ENCODE measurements at regions not wholly inside any gene's neighbourhood (a gene's known extent, or its start where the extent isn't known, plus 50 kb on each side); places are given as distances from the start of the nearest gene placed in this dataset.

DNA sequence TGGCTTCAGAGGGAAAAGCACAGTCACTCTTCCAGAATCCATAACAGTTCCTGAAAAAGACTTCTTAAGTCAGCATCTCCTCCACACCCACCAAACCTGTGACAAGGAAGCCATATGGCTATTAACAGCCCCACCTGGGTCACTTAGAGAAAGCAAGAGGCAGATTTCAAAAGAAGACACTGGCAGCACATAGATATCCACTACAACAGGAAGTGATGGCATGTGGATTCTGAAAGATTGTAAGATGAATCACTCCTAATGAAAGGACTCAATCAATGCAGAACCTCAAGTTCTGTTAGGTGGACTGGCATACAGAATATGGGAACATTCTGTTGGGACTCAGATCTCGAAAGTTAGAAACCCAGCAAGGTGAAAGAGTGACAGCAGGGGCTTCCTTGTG is 365.9 kb downstream of the TGFB2 start:
- WGBS (ENCODE audit: insufficient coverage, insufficient read length): no CpG with 5 or more reads among the region's 1 CpG
- Histone ChIP-seq H3K9me3 (ENCODE audit: control insufficient read depth, insufficient read depth, low read length) (no peaks in the 10 kb centered on the region), H3K4me3 (ENCODE audit: low read length) (no peak overlapping the region), H3K4me1 (ENCODE audit: control insufficient read depth, insufficient read depth, low read length) (no peaks in the 10 kb centered on the region), H3K27me3 (ENCODE audit: control insufficient read depth, insufficient read depth, low read length) (no peaks in the 10 kb centered on the region), H3K27ac (ENCODE audit: low read length) (no peak overlapping the region), H3K36me3 (ENCODE audit: control insufficient read depth, insufficient read depth, low read length) (no peaks in the 10 kb centered on the region)
- no peak for DNase-seq (ENCODE audit: low read depth, low spot score)

DNA sequence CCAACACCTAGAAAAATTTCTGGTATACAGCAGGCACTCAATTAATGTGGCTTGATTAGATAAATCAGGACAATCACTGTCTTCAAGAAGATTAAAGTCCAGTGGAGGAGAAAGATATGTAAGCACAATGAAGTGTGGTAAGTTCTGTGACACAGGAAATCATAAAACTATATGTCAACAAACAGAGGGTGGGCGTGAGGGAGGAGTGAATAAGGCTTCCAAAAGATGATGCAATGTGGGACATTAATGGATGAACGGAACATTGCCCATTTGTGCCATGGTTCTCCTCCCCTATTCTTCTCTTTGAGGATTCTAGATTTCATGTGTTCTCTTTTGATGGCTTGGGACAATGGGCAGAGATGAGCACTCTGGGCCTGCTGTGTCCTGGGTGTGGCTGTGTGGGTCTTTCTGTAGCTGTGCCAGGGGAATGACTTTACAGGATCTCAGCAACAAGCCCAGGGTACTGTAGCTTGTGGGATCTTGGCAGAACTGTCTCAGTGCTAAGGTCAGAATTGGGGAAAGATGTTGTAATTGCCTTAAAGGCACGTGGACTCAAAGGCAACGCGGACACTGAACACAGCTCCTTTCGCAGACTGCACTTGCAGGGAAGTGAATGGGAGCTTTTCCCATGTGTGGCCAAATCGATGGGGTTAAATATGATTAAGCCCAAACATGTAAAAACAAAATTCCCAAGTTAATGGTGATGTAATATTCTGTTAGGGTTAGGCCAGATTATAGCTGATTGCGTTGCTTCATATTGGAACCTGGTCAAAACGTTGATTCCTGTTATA is 366.9 kb downstream of the TGFB2 start:
- Histone ChIP-seq H3K4me3 (ENCODE audit: low read length) (no peak overlapping the region), H3K4me1 (ENCODE audit: control insufficient read depth, insufficient read depth, low read length) (no peaks in the 10 kb centered on the region), H3K9me3 (ENCODE audit: control insufficient read depth, insufficient read depth, low read length) (no peaks in the 10 kb centered on the region), H3K27me3 (ENCODE audit: control insufficient read depth, insufficient read depth, low read length) (no peaks in the 10 kb centered on the region), H3K27ac (ENCODE audit: low read length) (no peak overlapping the region), H3K36me3 (ENCODE audit: control insufficient read depth, insufficient read depth, low read length) (no peaks in the 10 kb centered on the region)
- DNase-seq (ENCODE audit: low read depth, low spot score): no peak
- WGBS (ENCODE audit: insufficient coverage, insufficient read length): no CpG with 5 or more reads among the region's 9 CpGs

DNA sequence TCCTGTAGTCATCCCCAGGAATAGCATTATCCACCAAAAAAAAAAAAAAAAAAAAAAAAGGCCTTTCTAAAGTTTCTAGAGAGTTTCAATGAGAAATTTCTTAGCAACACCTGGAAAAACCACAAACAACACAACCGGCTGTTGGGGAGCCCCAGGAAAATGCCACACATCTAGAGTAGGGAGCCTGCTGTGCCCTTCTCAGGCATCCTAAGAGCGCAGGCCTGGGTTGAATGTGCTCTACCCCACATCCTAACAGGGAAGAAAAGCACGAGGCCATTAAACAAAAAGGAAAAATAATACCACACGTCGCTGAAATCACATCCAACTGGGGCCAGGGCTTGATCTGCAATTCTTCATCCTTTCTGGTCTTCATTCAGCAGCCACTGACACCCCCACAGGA is 367.5 kb downstream of the TGFB2 start:
- no peak overlapping the region for H3K4me3 ChIP-seq (ENCODE audit: low read length)
- no CpG with 5 or more reads among the region's 5 CpGs for WGBS (ENCODE audit: insufficient coverage, insufficient read length)
- H3K27me3 ChIP-seq (ENCODE audit: control insufficient read depth, insufficient read depth, low read length): no peaks in the 10 kb centered on the region
- no peak for DNase-seq (ENCODE audit: low read depth, low spot score)
- H3K27ac ChIP-seq (ENCODE audit: low read length): no peak overlapping the region
- no peaks in the 10 kb centered on the region for H3K9me3 ChIP-seq (ENCODE audit: control insufficient read depth, insufficient read depth, low read length)
- no peaks in the 10 kb centered on the region for H3K36me3 ChIP-seq (ENCODE audit: control insufficient read depth, insufficient read depth, low read length)
- H3K4me1 ChIP-seq (ENCODE audit: control insufficient read depth, insufficient read depth, low read length): no peaks in the 10 kb centered on the region

DNA sequence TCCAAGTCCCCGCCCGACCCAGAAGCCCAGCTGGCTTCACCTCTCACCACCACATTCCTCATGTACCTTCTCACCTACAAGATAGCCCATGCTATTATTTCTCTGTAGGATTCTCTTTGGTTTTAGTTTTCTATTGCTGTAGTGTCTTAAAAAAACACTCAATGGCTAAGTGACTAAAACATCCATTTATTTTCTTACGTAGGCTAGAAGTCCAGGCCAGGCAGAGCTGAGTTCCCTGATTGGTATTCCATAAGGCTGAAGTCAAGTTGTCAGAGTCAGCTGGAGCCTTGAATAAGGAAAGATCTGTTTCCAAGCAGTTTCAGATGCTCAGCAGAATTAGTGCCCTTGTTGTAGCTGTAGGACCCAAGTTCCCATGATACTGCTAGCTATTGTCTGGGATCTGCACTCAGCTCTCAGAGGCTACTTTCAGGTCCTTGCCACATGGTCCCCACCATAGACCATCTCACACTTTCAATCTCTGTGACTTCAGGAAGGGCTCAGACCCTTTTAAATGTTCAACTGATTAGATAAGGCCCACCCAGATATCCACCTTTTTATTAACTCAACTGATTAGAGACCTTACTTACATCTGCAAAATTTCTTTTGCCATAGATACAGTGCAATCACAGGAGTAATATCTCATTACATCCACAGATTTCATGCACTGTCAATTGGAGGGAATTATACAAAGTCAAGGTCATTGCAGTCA is 371.0 kb downstream of the TGFB2 start:
- Histone ChIP-seq H3K4me3 (ENCODE audit: low read length) (no peak overlapping the region), H3K4me1 (ENCODE audit: control insufficient read depth, insufficient read depth, low read length) (no peaks in the 10 kb centered on the region), H3K27ac (ENCODE audit: low read length) (no peak overlapping the region), H3K27me3 (ENCODE audit: control insufficient read depth, insufficient read depth, low read length) (no peaks in the 10 kb centered on the region), H3K9me3 (ENCODE audit: control insufficient read depth, insufficient read depth, low read length) (no peaks in the 10 kb centered on the region), H3K36me3 (ENCODE audit: control insufficient read depth, insufficient read depth, low read length) (no peaks in the 10 kb centered on the region)
- no CpG with 5 or more reads among the region's 3 CpGs for WGBS (ENCODE audit: insufficient coverage, insufficient read length)
- no peak for DNase-seq (ENCODE audit: low read depth, low spot score)

DNA sequence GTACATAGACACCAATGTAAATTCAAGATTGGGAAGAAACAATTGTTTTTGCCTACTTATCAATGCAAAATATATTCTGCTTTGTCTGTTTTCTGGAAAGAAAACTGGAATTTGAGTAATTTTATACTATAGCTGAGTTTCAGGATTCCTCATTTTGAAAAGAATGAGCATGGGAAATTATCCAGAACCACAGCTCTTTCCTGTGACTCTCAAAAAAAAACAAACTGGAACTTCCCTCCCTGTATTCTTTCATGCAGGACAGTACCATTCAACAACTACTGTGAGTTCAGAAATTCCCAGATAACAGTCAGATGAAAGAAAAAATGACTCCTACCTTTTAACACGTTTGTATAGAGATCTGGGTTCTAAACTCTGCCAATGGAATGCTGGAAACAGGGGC is 372.4 kb downstream of the TGFB2 start:
- no CpG with 5 or more reads among the region's 1 CpG for WGBS (ENCODE audit: insufficient coverage, insufficient read length)
- DNase-seq (ENCODE audit: low read depth, low spot score): no peak
- Histone ChIP-seq H3K36me3 (ENCODE audit: control insufficient read depth, insufficient read depth, low read length) (no peaks in the 10 kb centered on the region), H3K27ac (ENCODE audit: low read length) (no peak overlapping the region), H3K4me1 (ENCODE audit: control insufficient read depth, insufficient read depth, low read length) (no peaks in the 10 kb centered on the region), H3K4me3 (ENCODE audit: low read length) (no peak overlapping the region), H3K27me3 (ENCODE audit: control insufficient read depth, insufficient read depth, low read length) (no peaks in the 10 kb centered on the region), H3K9me3 (ENCODE audit: control insufficient read depth, insufficient read depth, low read length) (no peaks in the 10 kb centered on the region)

DNA sequence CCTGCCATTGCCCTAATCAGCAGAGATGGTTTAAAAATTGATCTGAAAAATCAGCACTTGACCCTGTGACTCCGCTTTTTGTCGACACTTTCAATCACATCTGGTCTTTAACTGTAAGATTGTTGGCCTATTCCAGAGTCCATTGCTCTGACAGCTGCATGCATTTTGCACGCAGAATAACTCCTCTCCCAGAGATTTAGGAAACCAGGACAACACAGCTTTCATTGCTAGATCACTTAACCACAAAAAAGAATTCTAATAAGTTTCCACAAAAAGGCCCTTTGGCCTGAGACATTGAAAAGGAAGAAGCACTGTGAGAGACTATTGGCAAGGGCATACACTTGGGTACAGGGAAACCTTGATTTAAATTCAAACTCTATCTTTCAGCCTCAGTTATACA is 373.1 kb downstream of the TGFB2 start:
- Histone ChIP-seq H3K36me3 (ENCODE audit: control insufficient read depth, insufficient read depth, low read length) (no peaks in the 10 kb centered on the region), H3K4me3 (ENCODE audit: low read length) (no peak overlapping the region), H3K4me1 (ENCODE audit: control insufficient read depth, insufficient read depth, low read length) (no peaks in the 10 kb centered on the region), H3K9me3 (ENCODE audit: control insufficient read depth, insufficient read depth, low read length) (no peaks in the 10 kb centered on the region), H3K27me3 (ENCODE audit: control insufficient read depth, insufficient read depth, low read length) (no peaks in the 10 kb centered on the region), H3K27ac (ENCODE audit: low read length) (no peak overlapping the region)
- WGBS (ENCODE audit: insufficient coverage, insufficient read length): no CpG with 5 or more reads among the region's 3 CpGs
- DNase-seq (ENCODE audit: low read depth, low spot score): no peak

DNA sequence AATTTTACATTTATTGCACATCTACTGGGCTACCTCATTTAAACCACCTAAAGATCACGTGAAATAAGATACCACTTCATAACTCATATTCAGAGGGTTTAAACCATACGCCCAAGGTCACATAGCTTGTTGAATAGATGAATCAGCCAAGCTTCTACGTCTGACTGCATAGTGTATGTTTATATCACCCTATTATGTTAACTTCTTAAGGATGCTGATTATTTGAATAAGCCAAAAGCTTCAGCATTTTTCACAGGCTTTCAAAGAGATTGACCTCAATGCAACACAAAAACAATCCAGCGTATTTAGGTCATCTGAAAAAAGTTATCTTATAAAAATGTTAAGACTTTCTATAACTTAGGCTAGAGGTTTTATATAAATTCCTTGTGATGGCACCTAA is 373.8 kb downstream of the TGFB2 start:
- Histone ChIP-seq H3K27me3 (ENCODE audit: control insufficient read depth, insufficient read depth, low read length) (no peaks in the 10 kb centered on the region), H3K9me3 (ENCODE audit: control insufficient read depth, insufficient read depth, low read length) (no peaks in the 10 kb centered on the region), H3K36me3 (ENCODE audit: control insufficient read depth, insufficient read depth, low read length) (no peaks in the 10 kb centered on the region), H3K4me1 (ENCODE audit: control insufficient read depth, insufficient read depth, low read length) (no peaks in the 10 kb centered on the region), H3K4me3 (ENCODE audit: low read length) (no peak overlapping the region), H3K27ac (ENCODE audit: low read length) (no peak overlapping the region)
- DNase-seq (ENCODE audit: low read depth, low spot score): no peak
- no CpG with 5 or more reads among the region's 4 CpGs for WGBS (ENCODE audit: insufficient coverage, insufficient read length)

DNA sequence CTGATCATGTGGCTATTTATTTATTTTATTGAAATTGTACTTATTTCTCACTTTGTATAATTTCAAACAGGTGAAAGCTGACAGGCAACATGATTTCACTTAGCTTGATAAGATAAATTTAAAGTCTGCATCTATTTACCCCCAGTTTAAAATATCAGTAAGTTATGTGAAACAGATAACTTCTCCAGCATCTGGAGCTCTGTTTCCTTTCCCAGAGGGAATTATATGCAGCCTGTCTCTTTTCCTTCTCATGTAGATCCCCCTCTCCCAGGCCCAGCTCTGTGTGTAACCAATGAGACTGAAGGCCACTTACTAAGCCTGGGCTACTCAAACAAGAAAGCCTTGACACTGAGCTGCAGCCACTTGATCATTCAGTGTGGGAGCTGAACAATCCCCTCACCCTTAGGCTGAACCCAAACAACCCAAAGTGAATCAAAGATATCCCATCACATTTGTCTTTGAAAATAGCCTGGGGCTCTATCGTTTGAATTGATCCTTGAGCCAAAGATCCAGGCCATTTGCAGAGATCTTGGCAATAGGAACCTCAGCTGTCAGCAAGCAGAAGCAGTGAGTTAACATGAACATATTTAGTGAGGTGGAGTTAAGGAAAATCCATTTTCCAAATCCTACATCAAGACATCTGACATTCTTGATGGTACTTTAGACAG is 383.9 kb downstream of the TGFB2 start:
- Histone ChIP-seq H3K27me3 (ENCODE audit: control insufficient read depth, insufficient read depth, low read length) (no peaks in the 10 kb centered on the region), H3K9me3 (ENCODE audit: control insufficient read depth, insufficient read depth, low read length) (no peaks in the 10 kb centered on the region; the same call in 1 of the 2 replicates), H3K36me3 (ENCODE audit: control insufficient read depth, insufficient read depth, low read length) (no peaks in the 10 kb centered on the region), H3K4me3 (ENCODE audit: low read length) (no peak overlapping the region), H3K4me1 (ENCODE audit: control insufficient read depth, insufficient read depth, low read length) (no peaks in the 10 kb centered on the region), H3K27ac (ENCODE audit: low read length) (no peak overlapping the region)
- no peak for DNase-seq (ENCODE audit: low read depth, low spot score)
- no CpG with 5 or more reads among the region's 1 CpG for whole genome bisulfite sequencing (ENCODE audit: insufficient coverage, insufficient read length)

DNA sequence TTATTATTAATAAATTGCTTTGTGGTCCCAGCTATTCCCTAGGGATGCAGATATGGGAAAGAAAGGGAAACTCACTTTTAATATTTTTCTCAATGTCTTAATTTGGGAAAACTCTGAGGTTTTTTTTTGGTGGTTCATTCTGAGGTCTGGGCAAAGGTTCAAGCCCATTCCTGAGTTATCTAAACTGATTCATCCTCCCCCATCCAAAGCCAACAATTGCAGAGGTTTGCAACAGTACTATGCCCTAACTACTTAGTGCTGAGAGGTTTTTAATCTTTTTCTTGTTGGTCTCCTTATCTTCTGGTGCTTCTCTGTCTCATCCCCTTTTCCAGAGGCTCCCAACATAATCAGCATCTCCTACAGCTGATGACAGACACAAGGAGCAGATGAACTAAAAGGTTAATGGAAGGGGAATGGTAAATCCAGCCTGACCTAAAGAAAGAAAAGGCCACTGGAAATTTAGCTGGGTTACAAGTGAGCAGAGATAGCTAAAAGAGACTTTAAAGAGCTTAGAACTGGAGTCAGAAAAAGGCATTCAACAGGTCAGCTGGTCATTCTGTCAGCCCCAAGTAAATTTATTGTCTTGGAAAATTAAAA is 390.4 kb downstream of the TGFB2 start:
- H3K36me3 ChIP-seq (ENCODE audit: control insufficient read depth, insufficient read depth, low read length): no peaks in the 10 kb centered on the region
- no peak overlapping the region for H3K4me3 ChIP-seq (ENCODE audit: low read length)
- no peaks in the 10 kb centered on the region; the same call in 1 of the 2 replicates for H3K9me3 ChIP-seq (ENCODE audit: control insufficient read depth, insufficient read depth, low read length)
- no peaks in the 10 kb centered on the region for H3K4me1 ChIP-seq (ENCODE audit: control insufficient read depth, insufficient read depth, low read length)
- H3K27me3 ChIP-seq (ENCODE audit: control insufficient read depth, insufficient read depth, low read length): no peaks in the 10 kb centered on the region
- H3K27ac ChIP-seq (ENCODE audit: low read length): no peak overlapping the region
- DNase-seq (ENCODE audit: low read depth, low spot score): no peak

DNA sequence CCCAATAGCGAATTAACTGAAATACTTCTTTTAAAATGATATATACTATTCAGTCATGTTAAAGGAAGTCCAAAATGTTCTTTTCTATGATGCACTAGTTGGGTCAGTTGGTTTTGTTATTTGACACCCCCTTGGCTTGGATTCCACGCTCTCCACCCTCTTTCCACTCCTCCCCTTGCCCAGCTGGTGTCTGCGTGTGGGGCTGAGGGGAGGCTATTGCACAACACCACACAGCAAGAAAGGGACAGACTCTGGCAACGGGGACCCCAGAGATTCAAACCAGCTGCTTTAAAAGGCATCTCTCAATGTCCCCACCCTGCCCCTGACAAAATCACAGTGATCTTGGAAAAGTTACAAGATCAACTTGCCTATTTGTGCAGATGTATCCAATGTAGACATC is 394.3 kb downstream of the TGFB2 start:
- no peak for DNase-seq (ENCODE audit: low read depth, low spot score)
- no CpG with 5 or more reads among the region's 4 CpGs for WGBS (ENCODE audit: insufficient coverage, insufficient read length)

More for the DNA sequence above, 394.3 kb downstream of the TGFB2 start:
- Histone ChIP-seq H3K36me3 (ENCODE audit: control insufficient read depth, insufficient read depth, low read length) (no peaks in the 10 kb centered on the region), H3K4me1 (ENCODE audit: control insufficient read depth, insufficient read depth, low read length) (no peaks in the 10 kb centered on the region), H3K9me3 (ENCODE audit: control insufficient read depth, insufficient read depth, low read length) (no peaks in the 10 kb centered on the region), H3K27ac (ENCODE audit: low read length) (no peak overlapping the region), H3K4me3 (ENCODE audit: low read length) (no peak overlapping the region), H3K27me3 (ENCODE audit: control insufficient read depth, insufficient read depth, low read length) (no peaks in the 10 kb centered on the region)

Measured in iPS DF 6.9 (cell line).